GM18868 (cell line): ENCODE measurements at regions not wholly inside any gene's neighbourhood (a gene's known extent, or its start where the extent isn't known, plus 50 kb on each side); places are given as distances from the start of the nearest gene placed in this dataset.

Experiments used
- ATAC-seq: cut with Tn5 transposase; IDR thresholded peaks from one replicate; pipeline ENCODE4 v1.9.1; 2021; ENCODE audit warnings: mild to moderate bottlenecking, moderate library complexity; ENCODE audit not compliant: unreplicated experiment

- ATAC-seq: no peak
These were observed 1005.8 kb upstream of the ADGRB3 start for GRCh38 chr6:67629258-67629657.

- ATAC-seq: no peak
These were observed 1019.3 kb upstream of the ADGRB3 start for GRCh38 chr6:67615796-67616195.

- ATAC-seq: no peak
These were observed 1026.9 kb upstream of the ADGRB3 start for GRCh38 chr6:67608099-67608749.

- ATAC-seq: no peak
These were observed 1027.9 kb upstream of the ADGRB3 start for GRCh38 chr6:67606906-67607828.

- ATAC-seq: no peak
These were observed 1040.7 kb upstream of the ADGRB3 start for GRCh38 chr6:67594366-67594765.

GRCh38 chr6:67593247-67593646, 1041.8 kb upstream of the ADGRB3 start:
- no peak for ATAC-seq

GRCh38 chr6:67591910-67592309, 1043.2 kb upstream of the ADGRB3 start:
- ATAC-seq: no peak

- no peak for ATAC-seq
These were observed 1067.2 kb upstream of the ADGRB3 start for GRCh38 chr6:67567842-67568241.

- no peak for ATAC-seq
These were observed 1071.4 kb upstream of the ADGRB3 start for GRCh38 chr6:67563671-67564070.

GRCh38 chr6:67560068-67560467, 1075.0 kb upstream of the ADGRB3 start:
- ATAC-seq: no peak

- no peak for ATAC-seq
These were observed 1076.1 kb upstream of the ADGRB3 start for GRCh38 chr6:67558985-67559384.

- no peak for ATAC-seq
These were observed 1090.1 kb upstream of the ADGRB3 start for GRCh38 chr6:67544851-67545452.

GRCh38 chr6:67541586-67541985, 1093.5 kb upstream of the ADGRB3 start:
- ATAC-seq: no peak

- ATAC-seq: no peak
These were observed 1097.0 kb upstream of the ADGRB3 start for GRCh38 chr6:67538032-67538431.

- ATAC-seq: no peak
These were observed 1099.1 kb upstream of the ADGRB3 start for GRCh38 chr6:67535946-67536345.

- no peak for ATAC-seq
These were observed 1128.7 kb upstream of the ADGRB3 start for GRCh38 chr6:67506352-67506751.

- ATAC-seq: no peak
These were observed 1133.3 kb upstream of the ADGRB3 start for GRCh38 chr6:67501755-67502154.

GRCh38 chr6:67497749-67498148, 1137.3 kb upstream of the ADGRB3 start:
- no peak for ATAC-seq

GRCh38 chr6:67496191-67496590, 1138.9 kb upstream of the ADGRB3 start:
- no peak for ATAC-seq

GRCh38 chr6:67493682-67494081, 1141.4 kb upstream of the ADGRB3 start:
- no peak for ATAC-seq

- ATAC-seq: no peak
These were observed 1159.4 kb upstream of the ADGRB3 start for GRCh38 chr6:67475700-67476099.

- no peak for ATAC-seq
These were observed 1167.7 kb upstream of the ADGRB3 start for GRCh38 chr6:67467341-67467740.
